Thoracic aorta (tissue), 2 donors: ENCODE measurements at regions not wholly inside any gene's neighbourhood (a gene's known extent, or its start where the extent isn't known, plus 50 kb on each side); places are given as distances from the start of the nearest gene placed in this dataset.

ENCODE experiments used
- ATAC-seq: fragments of 150-250 bp; one replicate; pipeline ENCODE4 v1.8.0; 2017; ENCODE audit warnings: low read depth; ENCODE audit not compliant: insufficient number of reproducible peaks, low FRiP score
- DNase-seq: peaks from one replicate; pipeline ENCODE4 v3.0.0-alpha.2; 2020; ENCODE audit warnings: low spot score
- H3K27ac ChIP-seq, 2 donors: fragments of 200-600 bp; sonication (generic); 1 replicate in 1 of 2; 2 replicates in 1 of 2; pipeline ENCODE4 v1.5.1; 2016; ENCODE audit warnings: mild to moderate bottlenecking in 2 of 2, moderate library complexity in 2 of 2
- H3K27me3 ChIP-seq: fragments of 200-600 bp; sonication (generic); replicated peaks from 2 replicates; pipeline ENCODE4 v1.6.0; 2016; ENCODE audit warnings: mild to moderate bottlenecking; ENCODE audit not compliant: insufficient read depth
- H3K36me3 ChIP-seq: fragments of 200-600 bp; sonication (generic); one replicate; pipeline ENCODE4 v1.5.1; 2016
- H3K4me1 ChIP-seq, 2 donors: fragments of 200-600 bp; sonication (generic); 1 replicate in 1 of 2; 2 replicates in 1 of 2; pipeline versions ENCODE4 v1.5.1 to v1.6.0; 2016; ENCODE audit warnings: low read depth in 2 of 2, mild to moderate bottlenecking in 1 of 2; ENCODE audit not compliant: control insufficient read depth in 1 of 2
- H3K4me3 ChIP-seq: fragments of 200-600 bp; sonication (generic); 2 replicates; pipeline ENCODE4 v1.5.1; 2016; ENCODE audit warnings: mild to moderate bottlenecking
- H3K9me3 ChIP-seq: fragments of 200-600 bp; sonication (generic); 2 replicates; pipeline ENCODE4 v1.5.1; 2016
- CTCF ChIP-seq: fragments of 200-600 bp; sonication (generic); IDR thresholded peaks from one replicate; pipeline ENCODE4 v1.5.1; 2019; ENCODE audit warnings: antibody characterized with exemption

DNA sequence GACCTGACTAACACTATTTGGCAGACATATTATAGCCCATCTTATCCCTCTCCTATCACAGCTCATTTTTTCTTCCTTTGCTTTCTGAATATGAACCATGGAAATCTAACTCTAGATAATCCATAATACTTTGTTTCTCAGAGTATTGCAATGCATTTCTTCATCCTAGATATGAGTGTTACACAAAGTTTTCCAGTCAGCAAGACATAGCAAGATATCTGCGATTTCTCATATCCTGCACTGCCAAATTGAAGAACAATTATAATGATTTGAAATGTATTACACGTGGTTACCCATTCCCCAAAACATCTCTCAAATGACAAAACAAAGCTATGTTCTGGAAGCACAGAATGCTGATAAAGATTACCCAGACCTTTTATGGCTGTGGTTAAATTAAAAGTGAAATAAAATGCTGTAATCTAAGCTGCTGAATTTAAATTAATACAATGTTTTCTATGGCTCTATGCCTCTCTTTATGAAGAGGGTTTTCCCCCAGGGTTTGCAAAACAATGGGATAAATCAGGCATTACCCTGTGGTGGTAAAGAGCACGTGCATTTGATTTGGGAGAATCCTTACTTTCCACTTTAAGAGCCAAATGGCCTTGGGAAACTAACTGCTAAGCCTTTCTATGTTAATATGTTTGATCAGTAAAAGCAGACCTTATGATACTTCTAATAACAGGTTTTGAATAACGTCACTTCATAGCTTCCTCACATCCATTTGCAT lies 1291.0 kb upstream of the CNTN5 start:
- H3K36me3 ChIP-seq = no peaks in the 10 kb centered on the region
- no peak overlapping the region for H3K27ac ChIP-seq
- no peaks in the 10 kb centered on the region for H3K4me1 ChIP-seq
- ATAC-seq (no peak), DNase-seq (no peak)
- TF ChIP-seq CTCF = no peak
- H3K27me3 ChIP-seq = no peaks in the 10 kb centered on the region
- no peak overlapping the region for H3K4me3 ChIP-seq
- H3K9me3 ChIP-seq = no peaks in the 10 kb centered on the region

DNA sequence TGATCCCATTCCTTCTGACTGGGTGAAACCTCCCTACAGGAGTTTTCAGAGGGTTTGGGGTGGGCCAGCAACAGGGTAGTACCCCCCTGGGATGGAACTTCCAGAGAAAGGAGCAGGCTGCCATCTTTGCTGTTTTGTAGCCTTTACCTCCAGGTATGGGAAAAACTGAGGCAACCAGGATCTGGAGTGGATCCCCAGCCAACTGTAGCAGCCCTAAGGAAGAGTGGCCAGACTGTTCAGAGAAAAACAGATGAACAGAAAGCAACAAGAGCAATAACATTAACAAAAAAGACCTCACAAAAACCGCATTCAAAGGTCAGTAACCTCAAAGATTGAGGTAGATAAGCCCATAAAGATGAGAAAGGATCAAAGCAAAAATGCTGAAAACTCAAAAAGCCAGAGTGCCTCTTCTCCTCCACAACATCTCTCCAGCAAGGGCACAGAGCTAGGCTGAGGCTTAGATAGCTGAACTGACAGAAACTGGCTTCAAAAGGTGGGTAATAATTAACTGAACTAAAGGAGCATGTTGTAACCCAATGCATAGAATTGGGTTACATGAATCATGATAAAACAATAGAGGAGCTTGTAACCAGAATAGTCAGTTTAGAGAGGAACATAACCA lies 1288.6 kb upstream of the CNTN5 start:
- DNase-seq (no peak), ATAC-seq (no peak)
- Histone ChIP-seq H3K4me1 (no peaks in the 10 kb centered on the region), H3K27me3 (no peaks in the 10 kb centered on the region), H3K36me3 (no peaks in the 10 kb centered on the region), H3K9me3 (no peaks in the 10 kb centered on the region), H3K4me3 (no peak overlapping the region), H3K27ac (no peak overlapping the region)
- no peak for TF ChIP-seq CTCF

GRCh38 chr11:97738751-97739150 lies 1282.0 kb upstream of the CNTN5 start:
- Histone ChIP-seq H3K36me3 (no peaks in the 10 kb centered on the region), H3K4me1 (peaks cover 0 to 4% of the 10 kb centered on the region in 2 donors), H3K9me3 (no peaks in the 10 kb centered on the region), H3K27me3 (no peaks in the 10 kb centered on the region), H3K4me3 (no peak overlapping the region), H3K27ac (no peak overlapping the region)
- DNase-seq (no peak), ATAC-seq (no peak)
- TF ChIP-seq CTCF = no peak

GRCh38 chr11:97739932-97740800 lies 1280.6 kb upstream of the CNTN5 start:
- no peak overlapping the region for H3K27ac ChIP-seq

More at GRCh38 chr11:97739932-97740800, 1280.6 kb upstream of the CNTN5 start:
- Histone ChIP-seq H3K4me1 (peaks cover 0 to 4% of the 10 kb centered on the region in 2 donors), H3K4me3 (no peak overlapping the region), H3K27me3 (no peaks in the 10 kb centered on the region), H3K9me3 (no peaks in the 10 kb centered on the region), H3K36me3 (no peaks in the 10 kb centered on the region)
- no peak for TF ChIP-seq CTCF
- ATAC-seq (no peak), DNase-seq (no peak)
